ENCODE measurements at regions not wholly inside any gene's neighbourhood (a gene's known extent, or its start where the extent isn't known, plus 50 kb on each side); places are given as distances from the start of the nearest gene placed in this dataset.

DNA sequence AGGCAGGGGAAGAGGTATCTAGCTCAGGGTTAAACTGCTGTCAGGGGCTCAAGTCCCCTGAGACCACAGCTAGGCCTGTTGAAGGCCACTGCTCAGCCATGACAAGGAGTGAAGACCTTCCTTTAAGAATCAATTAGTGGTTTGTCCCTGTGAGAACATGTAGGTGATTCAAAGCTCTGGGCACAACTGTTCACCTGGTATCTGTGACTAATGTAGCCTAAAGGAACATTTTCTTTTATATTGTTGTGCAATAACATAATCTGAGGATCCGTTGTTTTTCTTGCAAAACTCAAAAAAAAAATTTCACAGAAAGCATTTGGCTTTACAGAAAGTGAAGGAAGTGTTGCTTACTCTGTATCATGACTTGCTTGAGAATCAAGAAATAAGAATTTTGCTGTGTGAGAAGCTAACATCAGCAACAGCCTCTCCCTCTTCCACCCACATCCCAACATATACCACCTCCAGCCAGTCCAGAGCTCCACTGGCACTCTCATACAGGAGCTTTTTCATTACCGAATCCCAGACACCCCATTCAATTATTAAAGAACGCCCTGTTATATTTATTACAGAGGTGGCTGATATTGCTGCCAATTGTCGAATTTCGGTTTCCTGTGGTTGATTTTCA, 807.0 kb downstream of the TLE4 start:
- TF ChIP-seq, protein P1, sequence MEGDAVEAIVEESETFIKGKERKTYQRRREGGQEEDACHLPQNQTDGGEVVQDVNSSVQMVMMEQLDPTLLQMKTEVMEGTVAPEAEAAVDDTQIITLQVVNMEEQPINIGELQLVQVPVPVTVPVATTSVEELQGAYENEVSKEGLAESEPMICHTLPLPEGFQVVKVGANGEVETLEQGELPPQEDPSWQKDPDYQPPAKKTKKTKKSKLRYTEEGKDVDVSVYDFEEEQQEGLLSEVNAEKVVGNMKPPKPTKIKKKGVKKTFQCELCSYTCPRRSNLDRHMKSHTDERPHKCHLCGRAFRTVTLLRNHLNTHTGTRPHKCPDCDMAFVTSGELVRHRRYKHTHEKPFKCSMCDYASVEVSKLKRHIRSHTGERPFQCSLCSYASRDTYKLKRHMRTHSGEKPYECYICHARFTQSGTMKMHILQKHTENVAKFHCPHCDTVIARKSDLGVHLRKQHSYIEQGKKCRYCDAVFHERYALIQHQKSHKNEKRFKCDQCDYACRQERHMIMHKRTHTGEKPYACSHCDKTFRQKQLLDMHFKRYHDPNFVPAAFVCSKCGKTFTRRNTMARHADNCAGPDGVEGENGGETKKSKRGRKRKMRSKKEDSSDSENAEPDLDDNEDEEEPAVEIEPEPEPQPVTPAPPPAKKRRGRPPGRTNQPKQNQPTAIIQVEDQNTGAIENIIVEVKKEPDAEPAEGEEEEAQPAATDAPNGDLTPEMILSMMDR (conservative IDR thresholded peaks at IDR 0.05 in 1 of 2, IDR thresholded peaks at IDR 0.05 in 1 of 2; ENCODE audit: extremely low read depth in 1 of 2, insufficient read depth in 1 of 2, low read depth in 1 of 2, low read length in 2 of 2): no peak
- TF ChIP-seq EZH2 (IDR thresholded peaks at IDR 0.05; ENCODE audit: borderline replicate concordance, low read length): no peak

Data from mammary epithelial cell (primary cell).